ENCODE measurements at regions not wholly inside any gene's neighbourhood (a gene's known extent, or its start where the extent isn't known, plus 50 kb on each side); places are given as distances from the start of the nearest gene placed in this dataset.

DNA sequence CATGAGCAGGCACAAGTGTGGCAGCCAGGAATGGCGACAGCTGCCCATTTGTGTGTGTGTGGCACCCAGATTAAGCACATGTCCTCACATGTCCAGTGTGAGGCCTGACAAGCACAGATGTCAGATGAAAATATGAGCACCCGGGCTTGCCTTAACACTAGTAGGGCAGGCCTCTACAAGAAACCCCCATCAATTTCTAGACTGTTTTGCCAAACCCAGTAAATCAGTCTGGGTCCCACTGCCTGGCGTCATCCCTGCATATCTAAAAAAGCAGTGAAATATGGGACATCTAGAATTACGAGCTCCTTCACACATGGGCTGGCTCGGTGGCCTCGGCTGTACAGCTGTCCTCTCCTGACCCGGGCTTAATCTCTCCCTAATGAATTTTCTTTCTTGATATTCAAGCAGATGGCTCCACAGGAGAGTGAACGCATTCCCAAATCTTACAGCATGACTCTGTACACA, 432.7 kb downstream of the FOXO1 start:
- Histone ChIP-seq H3K4me1 (peaks cover 25% of the 10 kb centered on the region), H3K4me2 (no peak overlapping the region), H3K9me3 (ENCODE audit: low read depth) (no peaks in the 10 kb centered on the region), H3F3A (ENCODE audit: low read depth) (peaks cover 9% of the 10 kb centered on the region), H3K4me3 (no peak overlapping the region), H3K79me2 (ENCODE audit: low read depth) (no peaks in the 10 kb centered on the region), H3K27me3 (no peaks in the 10 kb centered on the region), H3K9ac (no peak overlapping the region), H2AFZ (replicated peaks) (no peak overlapping the region), H4K20me1 (ENCODE audit: low read depth) (no peaks in the 10 kb centered on the region), H3K27ac (no peak overlapping the region), H3K36me3 (no peaks in the 10 kb centered on the region)
- peaks cover 6% of the 10 kb centered on the region for H3K4me1 Mint-ChIP-seq
- H3K27me3 Mint-ChIP-seq (ENCODE audit: insufficient read depth, low read depth): no peaks in the 10 kb centered on the region
- H3K27ac Mint-ChIP-seq: no peak overlapping the region
- TF ChIP-seq, protein P1, sequence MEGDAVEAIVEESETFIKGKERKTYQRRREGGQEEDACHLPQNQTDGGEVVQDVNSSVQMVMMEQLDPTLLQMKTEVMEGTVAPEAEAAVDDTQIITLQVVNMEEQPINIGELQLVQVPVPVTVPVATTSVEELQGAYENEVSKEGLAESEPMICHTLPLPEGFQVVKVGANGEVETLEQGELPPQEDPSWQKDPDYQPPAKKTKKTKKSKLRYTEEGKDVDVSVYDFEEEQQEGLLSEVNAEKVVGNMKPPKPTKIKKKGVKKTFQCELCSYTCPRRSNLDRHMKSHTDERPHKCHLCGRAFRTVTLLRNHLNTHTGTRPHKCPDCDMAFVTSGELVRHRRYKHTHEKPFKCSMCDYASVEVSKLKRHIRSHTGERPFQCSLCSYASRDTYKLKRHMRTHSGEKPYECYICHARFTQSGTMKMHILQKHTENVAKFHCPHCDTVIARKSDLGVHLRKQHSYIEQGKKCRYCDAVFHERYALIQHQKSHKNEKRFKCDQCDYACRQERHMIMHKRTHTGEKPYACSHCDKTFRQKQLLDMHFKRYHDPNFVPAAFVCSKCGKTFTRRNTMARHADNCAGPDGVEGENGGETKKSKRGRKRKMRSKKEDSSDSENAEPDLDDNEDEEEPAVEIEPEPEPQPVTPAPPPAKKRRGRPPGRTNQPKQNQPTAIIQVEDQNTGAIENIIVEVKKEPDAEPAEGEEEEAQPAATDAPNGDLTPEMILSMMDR (IDR thresholded peaks at IDR 0.05): no peak
- TF ChIP-seq EZH2 (IDR thresholded peaks at IDR 0.05): no peak
- TF ChIP-seq EZH2phosphoT487 (IDR thresholded peaks at IDR 0.05): no peak
- no peaks in the 10 kb centered on the region for H3K9me3 Mint-ChIP-seq
- H3K36me3 Mint-ChIP-seq: no peaks in the 10 kb centered on the region
- no peak for DNase-seq (ENCODE audit: low spot score)
- no peak overlapping the region for H3K4me3 Mint-ChIP-seq

DNA sequence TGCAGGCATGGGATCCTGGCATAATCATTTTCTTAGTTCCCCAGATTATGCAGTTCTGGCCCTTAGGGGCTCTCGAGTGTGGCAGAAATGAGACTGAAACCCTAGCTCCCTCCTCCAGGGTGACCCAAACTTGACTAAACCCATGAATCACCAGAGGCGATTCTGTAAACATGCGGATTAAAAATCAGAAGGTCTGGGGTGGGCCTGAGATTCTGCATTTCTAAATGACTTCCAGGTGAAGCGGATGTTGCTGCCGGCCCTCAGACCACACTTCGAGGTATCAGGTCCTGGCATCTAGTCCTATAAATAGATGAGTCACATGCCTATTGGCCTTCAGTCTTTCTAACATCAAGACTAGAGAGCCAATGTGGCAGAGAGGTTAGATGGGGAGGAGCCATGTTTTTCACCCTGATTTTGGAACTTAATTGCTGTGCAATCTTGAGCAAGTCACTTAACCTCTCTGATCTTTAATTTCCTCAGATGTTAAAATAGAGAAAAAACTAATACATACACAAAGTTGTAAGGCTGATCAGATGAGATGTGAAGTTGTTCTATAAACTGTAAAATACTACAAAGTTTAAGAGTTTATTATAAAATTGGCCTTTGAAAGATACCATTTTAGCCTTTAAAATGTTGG, 431.2 kb downstream of the FOXO1 start:
- Mint-ChIP-seq H3K4me1 (peaks cover 6% of the 10 kb centered on the region), H3K36me3 (no peaks in the 10 kb centered on the region)
- no peaks in the 10 kb centered on the region for H3K9me3 ChIP-seq (ENCODE audit: low read depth)

DNA sequence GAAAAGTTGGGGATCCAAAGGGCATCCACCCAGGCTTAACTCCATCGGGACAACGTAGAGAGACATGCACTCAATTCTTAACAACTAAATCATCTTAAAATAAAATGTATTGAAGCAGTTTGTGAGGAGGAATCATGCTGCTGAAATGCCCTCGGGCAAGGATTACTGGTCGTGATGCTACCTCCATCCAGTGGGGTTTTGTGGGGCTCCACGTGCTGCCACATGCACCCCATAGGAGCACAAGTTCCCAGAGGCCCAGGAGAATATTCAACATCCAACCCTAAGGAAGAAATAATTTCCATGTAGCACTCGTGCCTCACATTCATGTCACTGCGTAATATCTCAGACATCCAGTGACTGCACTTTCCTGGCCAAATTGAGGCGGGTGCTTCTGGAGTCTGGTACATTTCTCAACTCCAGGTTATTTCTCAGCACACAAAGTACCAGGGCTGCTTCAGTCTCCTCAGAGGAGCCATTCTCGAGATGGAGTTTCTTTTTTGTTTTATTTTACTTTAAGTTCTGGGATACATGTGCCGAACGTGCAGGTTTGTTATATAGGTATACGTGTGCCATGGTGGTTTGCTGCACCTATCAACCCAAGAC, 429.8 kb downstream of the FOXO1 start:
- H3K4me1 Mint-ChIP-seq: peaks cover 6% of the 10 kb centered on the region
- Histone ChIP-seq H3K9me3 (ENCODE audit: low read depth) (no peaks in the 10 kb centered on the region), H3K4me1 (peaks cover 25% of the 10 kb centered on the region), H2AFZ (replicated peaks) (no peak overlapping the region), H3K9ac (no peak overlapping the region), H3K4me2 (no peak overlapping the region), H3K79me2 (ENCODE audit: low read depth) (no peaks in the 10 kb centered on the region), H3K27ac (no peak overlapping the region), H3K27me3 (no peaks in the 10 kb centered on the region), H3K36me3 (no peaks in the 10 kb centered on the region), H4K20me1 (ENCODE audit: low read depth) (no peaks in the 10 kb centered on the region), H3K4me3 (no peak overlapping the region), H3F3A (ENCODE audit: low read depth) (peaks cover 9% of the 10 kb centered on the region)
- TF ChIP-seq, protein P1 (IDR thresholded peaks at IDR 0.05): no peak
- no peak for TF ChIP-seq EZH2phosphoT487 (IDR thresholded peaks at IDR 0.05)
- no peaks in the 10 kb centered on the region for H3K36me3 Mint-ChIP-seq
- H3K9me3 Mint-ChIP-seq: no peaks in the 10 kb centered on the region
- no peak overlapping the region for H3K4me3 Mint-ChIP-seq
- no peaks in the 10 kb centered on the region for H3K27me3 Mint-ChIP-seq (ENCODE audit: insufficient read depth, low read depth)
- no peak for DNase-seq (ENCODE audit: low spot score)
- H3K27ac Mint-ChIP-seq: no peak overlapping the region

More for the DNA sequence above, 431.2 kb downstream of the FOXO1 start:
- Histone ChIP-seq H3K27me3 (no peaks in the 10 kb centered on the region), H3K27ac (no peak overlapping the region), H3K4me1 (peaks cover 24% of the 10 kb centered on the region), H4K20me1 (ENCODE audit: low read depth) (no peaks in the 10 kb centered on the region), H3F3A (ENCODE audit: low read depth) (peaks cover 9% of the 10 kb centered on the region), H3K4me3 (no peak overlapping the region), H3K9ac (no peak overlapping the region), H3K79me2 (ENCODE audit: low read depth) (no peaks in the 10 kb centered on the region), H2AFZ (replicated peaks) (no peak overlapping the region), H3K4me2 (no peak overlapping the region), H3K36me3 (no peaks in the 10 kb centered on the region)
- Mint-ChIP-seq H3K4me3 (no peak overlapping the region), H3K27me3 (ENCODE audit: insufficient read depth, low read depth) (no peaks in the 10 kb centered on the region), H3K9me3 (no peaks in the 10 kb centered on the region), H3K27ac (no peak overlapping the region)
- DNase-seq (ENCODE audit: low spot score): no peak
- TF ChIP-seq, protein P1 (IDR thresholded peaks at IDR 0.05): no peak
- no peak for TF ChIP-seq EZH2 (IDR thresholded peaks at IDR 0.05)
- TF ChIP-seq EZH2phosphoT487 (IDR thresholded peaks at IDR 0.05): no peak
